Stimulated activated CD4-positive, alpha-beta T cell treated with anti-CD3 and anti-CD28 coated beads, TNF-alpha, amount 100 ng/mL, for 24 hours (primary cell): ENCODE measurements at regions not wholly inside any gene's neighbourhood (a gene's known extent, or its start where the extent isn't known, plus 50 kb on each side); places are given as distances from the start of the nearest gene placed in this dataset.
"Not testable (repeated sequence)": the region's sequence is repeated elsewhere in the genome, so short reads cannot be mapped to it uniquely, and the experiment has no call there.

ENCODE experiments used
- DNase-seq, 3 experiments: peaks; one replicate each; pipeline ENCODE4 v3.0.0-alpha.2; 2020; ENCODE audit warnings: low read depth in 3 of 3

GRCh38 chr5:68861099-68861498, 232.7 kb upstream of the SLC30A5 start:
- DNase-seq: no peak

- no peak for DNase-seq
Measured at GRCh38 chr5:68862560-68862959, 231.3 kb upstream of the SLC30A5 start.

- DNase-seq: not testable (repeated sequence)
Measured at GRCh38 chr5:68865192-68865591, 228.6 kb upstream of the SLC30A5 start.

GRCh38 chr5:68872088-68872839, 221.6 kb upstream of the SLC30A5 start:
- DNase-seq: no peak

GRCh38 chr5:68873198-68873597, 220.6 kb upstream of the SLC30A5 start:
- DNase-seq: no peak

GRCh38 chr5:68875351-68875750, 218.5 kb upstream of the SLC30A5 start:
- DNase-seq: no peak

- DNase-seq: no peak
Measured at GRCh38 chr5:68883436-68883835, 210.4 kb upstream of the SLC30A5 start.

- no peak for DNase-seq
Measured at GRCh38 chr5:68884144-68884754, 209.6 kb upstream of the SLC30A5 start.

- no peak for DNase-seq
Measured at GRCh38 chr5:68884883-68885282, 208.9 kb upstream of the SLC30A5 start.

GRCh38 chr5:68886814-68887213, 207.0 kb upstream of the SLC30A5 start:
- DNase-seq: no peak

- DNase-seq: no peak
Measured at GRCh38 chr5:68891718-68892117, 202.1 kb upstream of the SLC30A5 start.

GRCh38 chr5:68894673-68895072, 199.1 kb upstream of the SLC30A5 start:
- DNase-seq: no peak

- no peak for DNase-seq
Measured at GRCh38 chr5:68898951-68899471, 194.8 kb upstream of the SLC30A5 start.

- no peak for DNase-seq
Measured at GRCh38 chr5:68911840-68912690, 181.7 kb upstream of the SLC30A5 start.

GRCh38 chr5:68915079-68915478, 178.7 kb upstream of the SLC30A5 start:
- no peak for DNase-seq

GRCh38 chr5:68918306-68918705, 175.5 kb upstream of the SLC30A5 start:
- DNase-seq: no peak

GRCh38 chr5:68919988-68920490, 173.8 kb upstream of the SLC30A5 start:
- DNase-seq: no peak

- no peak for DNase-seq
Measured at GRCh38 chr5:68920888-68921287, 172.9 kb upstream of the SLC30A5 start.

- no peak for DNase-seq
Measured at GRCh38 chr5:68922172-68922987, 171.4 kb upstream of the SLC30A5 start.

- DNase-seq: no peak
Measured at GRCh38 chr5:68924481-68925145, 169.2 kb upstream of the SLC30A5 start.
